ENCODE measurements at regions not wholly inside any gene's neighbourhood (a gene's known extent, or its start where the extent isn't known, plus 50 kb on each side); places are given as distances from the start of the nearest gene placed in this dataset.

GRCh38 chr12:75782069-75782581 is 249.5 kb downstream of the PHLDA1 start:
- Mint-ChIP-seq H3K9me3 (no peaks in the 10 kb centered on the region), H3K27ac (peak overlapping the region in 1 of 2 donors; percentile 50), H3K36me3 (no peaks in the 10 kb centered on the region)
- ATAC-seq (no peak), DNase-seq (ENCODE audit: low spot score in 2 of 2) (no peak)

GRCh38 chr12:75781532-75782046 is 250.0 kb downstream of the PHLDA1 start:
- Mint-ChIP-seq H3K9me3 (no peaks in the 10 kb centered on the region), H3K36me3 (no peaks in the 10 kb centered on the region), H3K27ac (no peak overlapping the region)
- ATAC-seq (peak; percentile 45 to 73), DNase-seq (ENCODE audit: low spot score in 2 of 2) (no peak)

- H3K27ac Mint-ChIP-seq: no peak overlapping the region
- H3K9me3 Mint-ChIP-seq: no peaks in the 10 kb centered on the region
These were observed 251.6 kb downstream of the PHLDA1 start for GRCh38 chr12:75779891-75780496.

GRCh38 chr12:75774261-75775052 is 257.1 kb downstream of the PHLDA1 start:
- ATAC-seq (no peak), DNase-seq (ENCODE audit: low spot score in 2 of 2) (no peak)
- Mint-ChIP-seq H3K27ac (no peak overlapping the region), H3K9me3 (no peaks in the 10 kb centered on the region), H3K36me3 (no peaks in the 10 kb centered on the region)

More at GRCh38 chr12:75779891-75780496, 251.6 kb downstream of the PHLDA1 start:
- ATAC-seq: no peak
- H3K36me3 Mint-ChIP-seq: no peaks in the 10 kb centered on the region
- DNase-seq (ENCODE audit: low spot score in 2 of 2): no peak

GRCh38 chr12:75773377-75773776 is 258.2 kb downstream of the PHLDA1 start:
- Mint-ChIP-seq H3K27ac (no peak overlapping the region), H3K9me3 (no peaks in the 10 kb centered on the region), H3K36me3 (no peaks in the 10 kb centered on the region)
- no peak for DNase-seq (ENCODE audit: low spot score in 2 of 2)
- ATAC-seq: no peak

- ATAC-seq (no peak), DNase-seq (ENCODE audit: low spot score in 2 of 2) (no peak)
- Mint-ChIP-seq H3K36me3 (no peaks in the 10 kb centered on the region), H3K9me3 (no peaks in the 10 kb centered on the region), H3K27ac (no peak overlapping the region)
These were observed 259.6 kb upstream of the KRR1 start for GRCh38 chr12:75771023-75771422.

GRCh38 chr12:75767957-75768356 is 256.5 kb upstream of the KRR1 start:
- Mint-ChIP-seq H3K9me3 (no peaks in the 10 kb centered on the region), H3K27ac (no peak overlapping the region), H3K36me3 (no peaks in the 10 kb centered on the region)
- no peak for ATAC-seq
- DNase-seq (ENCODE audit: low spot score in 2 of 2): no peak

GRCh38 chr12:75766263-75767160 is 255.1 kb upstream of the KRR1 start:
- Mint-ChIP-seq H3K36me3 (no peaks in the 10 kb centered on the region), H3K27ac (no peak overlapping the region), H3K9me3 (no peaks in the 10 kb centered on the region)
- DNase-seq (ENCODE audit: low spot score in 2 of 2): no peak
- ATAC-seq: peak; percentile 48 to 63

GRCh38 chr12:75765170-75766059 is 254.0 kb upstream of the KRR1 start:
- H3K9me3 Mint-ChIP-seq: no peaks in the 10 kb centered on the region
- no peaks in the 10 kb centered on the region for H3K36me3 Mint-ChIP-seq
- H3K27ac Mint-ChIP-seq: no peak overlapping the region
- DNase-seq (ENCODE audit: low spot score in 2 of 2) (no peak), ATAC-seq (no peak)

GRCh38 chr12:75764091-75764841 is 252.9 kb upstream of the KRR1 start:
- H3K9me3 Mint-ChIP-seq: no peaks in the 10 kb centered on the region
- H3K27ac Mint-ChIP-seq: no peak overlapping the region
- ATAC-seq: no peak
- DNase-seq (ENCODE audit: low spot score in 2 of 2): no peak
- no peaks in the 10 kb centered on the region for H3K36me3 Mint-ChIP-seq

- no peaks in the 10 kb centered on the region for H3K36me3 Mint-ChIP-seq
- no peaks in the 10 kb centered on the region for H3K9me3 Mint-ChIP-seq
- DNase-seq (ENCODE audit: low spot score in 2 of 2) (no peak), ATAC-seq (no peak)
- H3K27ac Mint-ChIP-seq: no peak overlapping the region
These were observed 249.3 kb upstream of the KRR1 start for GRCh38 chr12:75760573-75761294.

- Mint-ChIP-seq H3K27ac (no peak overlapping the region), H3K36me3 (no peaks in the 10 kb centered on the region), H3K9me3 (no peaks in the 10 kb centered on the region)
- DNase-seq (ENCODE audit: low spot score in 2 of 2): no peak
- ATAC-seq: peak; percentile 76 to 97
These were observed 248.6 kb upstream of the KRR1 start for GRCh38 chr12:75759842-75760572.

GRCh38 chr12:75759196-75759595 is 247.8 kb upstream of the KRR1 start:
- Mint-ChIP-seq H3K27ac (no peak overlapping the region), H3K36me3 (no peaks in the 10 kb centered on the region), H3K9me3 (no peaks in the 10 kb centered on the region)
- no peak for DNase-seq (ENCODE audit: low spot score in 2 of 2)
- no peak for ATAC-seq

- no peak for ATAC-seq
- H3K27ac Mint-ChIP-seq: no peak overlapping the region
- H3K36me3 Mint-ChIP-seq: no peaks in the 10 kb centered on the region
- no peak for DNase-seq (ENCODE audit: low spot score in 2 of 2)
- H3K9me3 Mint-ChIP-seq: no peaks in the 10 kb centered on the region
These were observed 245.4 kb upstream of the KRR1 start for GRCh38 chr12:75756771-75757170.

All from activated naive CD4-positive, alpha-beta T cell treated with anti-CD3 and anti-CD28 coated beads, Interleukin-2, amount 50 U/mL, for 72 hours (primary cell).